Stimulated activated CD4-positive, alpha-beta T cell treated with anti-CD3 and anti-CD28 coated beads, Interleukin-2, amount 100 ng/mL, for 24 hours (primary cell): ENCODE measurements at regions not wholly inside any gene's neighbourhood (a gene's known extent, or its start where the extent isn't known, plus 50 kb on each side); places are given as distances from the start of the nearest gene placed in this dataset.
"Not testable (repeated sequence)": the region's sequence is repeated elsewhere in the genome, so short reads cannot be mapped to it uniquely, and the experiment has no call there.

Experiments used
- DNase-seq, 2 donors: peaks; one replicate each; pipeline ENCODE4 v3.0.0-alpha.2; 2020

- DNase-seq: no peak
Observed at GRCh38 chr9:38342532-38342931, 50.0 kb upstream of the ALDH1B1 start.

- no peak for DNase-seq
Observed at GRCh38 chr9:38342096-38342495, 50.4 kb upstream of the ALDH1B1 start.

- DNase-seq: no peak
Observed at GRCh38 chr9:38339496-38339895, 53.0 kb upstream of the ALDH1B1 start.

GRCh38 chr9:38339087-38339486 lies 53.4 kb upstream of the ALDH1B1 start:
- DNase-seq: no peak

- no peak for DNase-seq
Observed at GRCh38 chr9:38338342-38339018, 54.0 kb upstream of the ALDH1B1 start.

- DNase-seq: no peak
Observed at GRCh38 chr9:38337706-38338264, 54.7 kb upstream of the ALDH1B1 start.

GRCh38 chr9:38337181-38337580 lies 55.3 kb upstream of the ALDH1B1 start:
- no peak for DNase-seq

GRCh38 chr9:38336341-38336740 lies 56.2 kb upstream of the ALDH1B1 start:
- DNase-seq: no peak

- DNase-seq: no peak
Observed at GRCh38 chr9:38335686-38336085, 56.8 kb upstream of the ALDH1B1 start.

- no peak for DNase-seq
Observed at GRCh38 chr9:38334234-38334633, 58.3 kb upstream of the ALDH1B1 start.

GRCh38 chr9:38333047-38333446 lies 59.5 kb upstream of the ALDH1B1 start:
- no peak for DNase-seq

- DNase-seq: no peak
Observed at GRCh38 chr9:38332625-38333024, 59.9 kb upstream of the ALDH1B1 start.

GRCh38 chr9:38331141-38331540 lies 61.4 kb upstream of the ALDH1B1 start:
- no peak for DNase-seq

- no peak for DNase-seq
Observed at GRCh38 chr9:38329968-38330367, 62.5 kb upstream of the ALDH1B1 start.

GRCh38 chr9:38328765-38329164 lies 63.7 kb upstream of the ALDH1B1 start:
- no peak for DNase-seq

- no peak for DNase-seq
Observed at GRCh38 chr9:38326122-38326521, 66.4 kb upstream of the ALDH1B1 start.

- not testable (repeated sequence) for DNase-seq
Observed at GRCh38 chr9:38324213-38324612, 68.3 kb upstream of the ALDH1B1 start.

- no peak for DNase-seq
Observed at GRCh38 chr9:38322937-38323336, 69.6 kb upstream of the ALDH1B1 start.

GRCh38 chr9:38319496-38320173 lies 72.9 kb upstream of the ALDH1B1 start:
- DNase-seq: no peak

- DNase-seq: no peak
Observed at GRCh38 chr9:38318759-38319495, 73.6 kb upstream of the ALDH1B1 start.

- DNase-seq: no peak
Observed at GRCh38 chr9:38316166-38316780, 76.2 kb upstream of the ALDH1B1 start.

GRCh38 chr9:38315085-38315595 lies 77.4 kb upstream of the ALDH1B1 start:
- DNase-seq: no peak

GRCh38 chr9:38313421-38313820 lies 79.1 kb upstream of the ALDH1B1 start:
- DNase-seq: no peak
